H9 (cell line): ENCODE measurements at regions not wholly inside any gene's neighbourhood (a gene's known extent, or its start where the extent isn't known, plus 50 kb on each side); places are given as distances from the start of the nearest gene placed in this dataset.

Experiments
- DNase-seq: peaks from one replicate; pipeline ENCODE4 v3.0.0-alpha.2; 2017
- H2AFZ ChIP-seq: one replicate; pipeline ENCODE4 v1.6.1; 2013; ENCODE audit warnings: mild to moderate bottlenecking, low read length, control low read depth, moderate library complexity
- H2AK5ac ChIP-seq: 2 replicates; pipeline ENCODE4 v1.6.1; 2013; ENCODE audit warnings: low read length, control low read depth, mixed read lengths; ENCODE audit not compliant: insufficient read length
- H2BK120ac ChIP-seq: one replicate; pipeline ENCODE4 v1.6.1; 2013; ENCODE audit warnings: low read depth, mild to moderate bottlenecking, low read length, control low read depth, inconsistent platforms; ENCODE audit not compliant: poor library complexity, severe bottlenecking
- H2BK12ac ChIP-seq: 2 replicates; pipeline ENCODE4 v1.6.1; 2013; ENCODE audit warnings: low read length, control low read depth, mixed read lengths, low read depth; ENCODE audit not compliant: insufficient read length
- H2BK15ac ChIP-seq: 2 replicates; pipeline ENCODE4 v1.6.1; 2013; ENCODE audit warnings: low read depth, low read length, control low read depth
- H2BK20ac ChIP-seq: one replicate; pipeline ENCODE4 v1.6.1; 2013; ENCODE audit warnings: low read depth, mild to moderate bottlenecking, low read length, control low read depth, inconsistent platforms; ENCODE audit not compliant: poor library complexity, severe bottlenecking
- H2BK5ac ChIP-seq: 2 replicates; pipeline ENCODE4 v1.6.1; 2013; ENCODE audit warnings: low read length, control low read depth, mixed read lengths; ENCODE audit not compliant: insufficient read length
- H3K14ac ChIP-seq: 2 replicates; pipeline ENCODE4 v1.6.1; 2013; ENCODE audit warnings: low read length, control low read depth; ENCODE audit not compliant: insufficient read depth
- H3K18ac ChIP-seq: 2 replicates; pipeline ENCODE4 v1.6.1; 2013; ENCODE audit warnings: low read depth, mild to moderate bottlenecking, mixed read lengths, low read length, control low read depth; ENCODE audit not compliant: insufficient read length
- H3K23ac ChIP-seq: 2 replicates; pipeline ENCODE4 v1.6.1; 2013; ENCODE audit warnings: low read length, control low read depth, mixed read lengths, low read depth; ENCODE audit not compliant: insufficient read length
- H3K23me2 ChIP-seq: 2 replicates; pipeline ENCODE4 v1.6.1; 2013; ENCODE audit warnings: low read depth, mild to moderate bottlenecking, mixed read lengths, low read length, control low read depth; ENCODE audit not compliant: insufficient read length, poor library complexity, severe bottlenecking
- H3K27ac ChIP-seq: 2 replicates; pipeline ENCODE4 v1.5.1; 2013; ENCODE audit warnings: low read length, control low read depth, mixed read lengths, low read depth; ENCODE audit not compliant: insufficient read length
- H3K27me3 ChIP-seq: 2 replicates; pipeline ENCODE4 v1.6.1; 2013; ENCODE audit warnings: low read length, control low read depth, inconsistent platforms; ENCODE audit not compliant: insufficient read depth
- H3K4ac ChIP-seq: 2 replicates; pipeline ENCODE4 v1.6.1; 2013; ENCODE audit warnings: low read depth, mild to moderate bottlenecking, control low read depth, inconsistent platforms, low read length, moderate library complexity
- H3K4me1 ChIP-seq: 2 replicates; pipeline ENCODE4 v1.6.1; 2013; ENCODE audit warnings: low read length, control low read depth, inconsistent platforms; ENCODE audit not compliant: insufficient read depth
- H3K4me2 ChIP-seq: 2 replicates; pipeline ENCODE4 v1.6.1; 2013; ENCODE audit warnings: low read length, control low read depth, mixed read lengths; ENCODE audit not compliant: insufficient read length, insufficient read depth
- H3K56ac ChIP-seq: 2 replicates; pipeline ENCODE4 v1.6.1; 2013; ENCODE audit warnings: low read depth, mild to moderate bottlenecking, mixed read lengths, low read length, control low read depth; ENCODE audit not compliant: insufficient read length
- H3K79me1 ChIP-seq: 2 replicates; pipeline ENCODE4 v1.6.1; 2013; ENCODE audit warnings: low read depth, mild to moderate bottlenecking, moderate library complexity, low read length, control low read depth, inconsistent platforms; ENCODE audit not compliant: insufficient read depth, poor library complexity, severe bottlenecking
- H3K79me2 ChIP-seq: 2 replicates; pipeline ENCODE4 v1.6.1; 2013; ENCODE audit warnings: low read length, control low read depth, inconsistent platforms; ENCODE audit not compliant: insufficient read depth
- H3K9ac ChIP-seq: 2 replicates; pipeline ENCODE4 v1.6.1; 2013; ENCODE audit warnings: low read length, control low read depth, mixed read lengths; ENCODE audit not compliant: insufficient read length; ENCODE audit errors: extremely low read depth
- H3K9me3 ChIP-seq: one replicate; pipeline ENCODE4 v1.6.1; 2013; ENCODE audit warnings: low read depth, low read length, inconsistent platforms; ENCODE audit not compliant: control insufficient read depth
- H3T11ph ChIP-seq: one replicate; pipeline ENCODE4 v1.6.1; 2013; ENCODE audit warnings: mild to moderate bottlenecking, low read length, control low read depth, inconsistent platforms
- H4K20me1 ChIP-seq: one replicate; pipeline ENCODE4 v1.6.1; 2013; ENCODE audit not compliant: control insufficient read depth, insufficient read length, insufficient read depth
- H4K5ac ChIP-seq: 2 replicates; pipeline ENCODE4 v1.6.1; 2013; ENCODE audit warnings: low read depth, mild to moderate bottlenecking, mixed read lengths, low read length, control low read depth; ENCODE audit not compliant: insufficient read length
- H4K8ac ChIP-seq: replicated peaks from 2 replicates; pipeline ENCODE4 v1.6.1; 2013; ENCODE audit warnings: low read length, control low read depth, mixed read lengths, low read depth; ENCODE audit not compliant: insufficient read length
- H4K91ac ChIP-seq: 2 replicates; pipeline ENCODE4 v1.6.1; 2013; ENCODE audit warnings: low read depth, mild to moderate bottlenecking, moderate library complexity, mixed read lengths, low read length, control low read depth; ENCODE audit not compliant: insufficient read length
- H3K27ac Mint-ChIP-seq, 3 experiments: 2 replicates in 2 of 3; 3 replicates in 1 of 3; pipeline ENCODE4 v1.8.0; 2020 to 2021; ENCODE audit warnings: mixed read lengths in 3 of 3, mild to moderate bottlenecking in 1 of 3, moderate library complexity in 1 of 3
- H3K27me3 Mint-ChIP-seq: 2 replicates; pipeline ENCODE4 v1.8.0; 2021; ENCODE audit warnings: low read depth, mild to moderate bottlenecking, moderate library complexity, mixed read lengths
- H3K36me3 Mint-ChIP-seq, 3 experiments: 2 replicates in 2 of 3; 3 replicates in 1 of 3; pipeline ENCODE4 v1.8.0; 2020 to 2021; ENCODE audit warnings: low read depth in 3 of 3, mixed read lengths in 3 of 3; ENCODE audit not compliant: insufficient read depth in 1 of 3
- H3K4me1 Mint-ChIP-seq, 2 experiments: 2 replicates each; pipeline ENCODE4 v1.8.0; 2020; ENCODE audit warnings: mixed read lengths in 2 of 2
- H3K4me3 Mint-ChIP-seq, 2 experiments: 2 replicates in 1 of 2; 3 replicates in 1 of 2; pipeline ENCODE4 v1.8.0; 2020 to 2021; ENCODE audit warnings: mild to moderate bottlenecking in 2 of 2, mixed read lengths in 2 of 2, moderate library complexity in 1 of 2
- H3K9me3 Mint-ChIP-seq, 2 experiments: 2 replicates in 1 of 2; 3 replicates in 1 of 2; pipeline ENCODE4 v1.8.0; 2020; ENCODE audit warnings: mild to moderate bottlenecking in 2 of 2, mixed read lengths in 2 of 2, moderate library complexity in 1 of 2
- WGBS: extraction: QIAGEN DNeasy Blood & Tissue Kit; methylation state at CpG from one replicate; pipeline ENCODE4 v1.1.7; 2013; ENCODE audit warnings: missing lambda C conversion rate, low lambda C conversion rate, mixed read lengths; ENCODE audit not compliant: insufficient read length; ENCODE audit errors: extremely low coverage; 5-methylcytosine and 5-hydroxymethylcytosine counted together
- TF ChIP-seq, protein P1 (sequence below): fragments of 200-600 bp; sonication (generic); conservative IDR thresholded peaks from 3 replicates; pipeline ENCODE4 v1.8.0; 2021; ENCODE audit warnings: antibody characterized with exemption, mild to moderate bottlenecking

DNA sequence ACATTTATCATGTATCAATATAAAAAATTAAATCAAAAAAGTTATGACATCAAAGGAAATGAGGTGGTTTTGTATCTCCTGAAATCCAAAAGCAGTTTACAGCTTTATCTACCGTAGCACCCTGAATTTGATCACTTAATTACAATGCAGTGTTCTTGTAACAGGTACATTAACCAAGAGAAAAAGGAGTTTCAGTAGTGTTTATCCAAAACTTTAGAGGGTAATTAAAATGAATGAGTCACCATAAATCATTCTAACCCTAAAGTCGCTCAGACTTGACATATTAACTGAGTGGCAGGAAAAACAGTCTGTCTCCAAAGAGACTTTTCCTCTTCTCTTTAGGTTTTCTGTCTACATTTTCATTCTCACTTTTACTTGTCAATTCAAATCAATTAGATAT is 907.6 kb upstream of the EPHA5 start:
- Histone ChIP-seq H3K27me3 (no peaks in the 10 kb centered on the region), H3T11ph (no peak overlapping the region), H2AK5ac (no peak overlapping the region), H3K79me1 (no peaks in the 10 kb centered on the region), H4K20me1 (no peaks in the 10 kb centered on the region), H3K79me2 (no peaks in the 10 kb centered on the region), H3K4me2 (no peak overlapping the region), H3K23ac (no peak overlapping the region), H3K9ac (no peak overlapping the region), H3K18ac (no peak overlapping the region), H2BK15ac (no peak overlapping the region), H2BK5ac (no peak overlapping the region), H3K56ac (no peak overlapping the region), H3K23me2 (no peaks in the 10 kb centered on the region), H3K27ac (no peak overlapping the region), H3K4me1 (no peaks in the 10 kb centered on the region), H2AFZ (no peak overlapping the region), H3K4ac (no peak overlapping the region), H4K91ac (no peak overlapping the region), H2BK12ac (no peak overlapping the region), H4K8ac (no peak overlapping the region), H2BK120ac (no peak overlapping the region), H2BK20ac (no peak overlapping the region), H3K14ac (no peak overlapping the region), H3K9me3 (no peaks in the 10 kb centered on the region), H4K5ac (no peak overlapping the region)
- H3K36me3 Mint-ChIP-seq = no peaks in the 10 kb centered on the region
- no peaks in the 10 kb centered on the region for H3K27me3 Mint-ChIP-seq
- TF ChIP-seq, protein P1, sequence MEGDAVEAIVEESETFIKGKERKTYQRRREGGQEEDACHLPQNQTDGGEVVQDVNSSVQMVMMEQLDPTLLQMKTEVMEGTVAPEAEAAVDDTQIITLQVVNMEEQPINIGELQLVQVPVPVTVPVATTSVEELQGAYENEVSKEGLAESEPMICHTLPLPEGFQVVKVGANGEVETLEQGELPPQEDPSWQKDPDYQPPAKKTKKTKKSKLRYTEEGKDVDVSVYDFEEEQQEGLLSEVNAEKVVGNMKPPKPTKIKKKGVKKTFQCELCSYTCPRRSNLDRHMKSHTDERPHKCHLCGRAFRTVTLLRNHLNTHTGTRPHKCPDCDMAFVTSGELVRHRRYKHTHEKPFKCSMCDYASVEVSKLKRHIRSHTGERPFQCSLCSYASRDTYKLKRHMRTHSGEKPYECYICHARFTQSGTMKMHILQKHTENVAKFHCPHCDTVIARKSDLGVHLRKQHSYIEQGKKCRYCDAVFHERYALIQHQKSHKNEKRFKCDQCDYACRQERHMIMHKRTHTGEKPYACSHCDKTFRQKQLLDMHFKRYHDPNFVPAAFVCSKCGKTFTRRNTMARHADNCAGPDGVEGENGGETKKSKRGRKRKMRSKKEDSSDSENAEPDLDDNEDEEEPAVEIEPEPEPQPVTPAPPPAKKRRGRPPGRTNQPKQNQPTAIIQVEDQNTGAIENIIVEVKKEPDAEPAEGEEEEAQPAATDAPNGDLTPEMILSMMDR = no peak
- no peaks in the 10 kb centered on the region for H3K9me3 Mint-ChIP-seq
- no CpG with 5 or more reads among the region's 2 CpGs for WGBS
- no peak overlapping the region for H3K27ac Mint-ChIP-seq
- DNase-seq = no peak
- H3K4me1 Mint-ChIP-seq = no peaks in the 10 kb centered on the region
- no peak overlapping the region for H3K4me3 Mint-ChIP-seq
